H54 (cell line): ENCODE measurements at regions not wholly inside any gene's neighbourhood (a gene's known extent, or its start where the extent isn't known, plus 50 kb on each side); places are given as distances from the start of the nearest gene placed in this dataset.

Experiments
- DNase-seq: peaks from one replicate; pipeline ENCODE4 v3.0.0; 2011; ENCODE audit warnings: low spot score, mixed read lengths; ENCODE audit not compliant: insufficient read length
- FAIRE-seq: peaks from 3 replicates; lab custom pipeline; 2011; peaks lifted over from hg19 to GRCh38; lab: Jason Lieb, UNC
- POLR2A ChIP-seq: IDR thresholded peaks from 2 replicates; pipeline ENCODE4 v1.6.1; 2011; ENCODE audit warnings: low read depth, mild to moderate bottlenecking, low read length

GRCh38 chr13:95380468-95381211, 79.4 kb upstream of the ABCC4 start:
- TF ChIP-seq POLR2A: no peak
- DNase-seq: peak; percentile 81
- peak; percentile 97 for FAIRE-seq

- TF ChIP-seq POLR2A: no peak
- FAIRE-seq: no peak
- no peak for DNase-seq
Measured at GRCh38 chr13:95381212-95381527, 79.9 kb upstream of the ABCC4 start.

- no peak for TF ChIP-seq POLR2A
- DNase-seq: no peak
- no peak for FAIRE-seq
Measured at GRCh38 chr13:95382411-95382810, 81.2 kb upstream of the ABCC4 start.

- DNase-seq (no peak), FAIRE-seq (no peak)
- TF ChIP-seq POLR2A: no peak
Measured at GRCh38 chr13:95382916-95383315, 81.7 kb upstream of the ABCC4 start.

- DNase-seq (no peak), FAIRE-seq (no peak)
- TF ChIP-seq POLR2A: no peak
Measured at GRCh38 chr13:95385373-95385772, 84.1 kb upstream of the ABCC4 start.

GRCh38 chr13:95385798-95386197, 84.5 kb upstream of the ABCC4 start:
- no peak for TF ChIP-seq POLR2A
- FAIRE-seq (no peak), DNase-seq (no peak)

DNA sequence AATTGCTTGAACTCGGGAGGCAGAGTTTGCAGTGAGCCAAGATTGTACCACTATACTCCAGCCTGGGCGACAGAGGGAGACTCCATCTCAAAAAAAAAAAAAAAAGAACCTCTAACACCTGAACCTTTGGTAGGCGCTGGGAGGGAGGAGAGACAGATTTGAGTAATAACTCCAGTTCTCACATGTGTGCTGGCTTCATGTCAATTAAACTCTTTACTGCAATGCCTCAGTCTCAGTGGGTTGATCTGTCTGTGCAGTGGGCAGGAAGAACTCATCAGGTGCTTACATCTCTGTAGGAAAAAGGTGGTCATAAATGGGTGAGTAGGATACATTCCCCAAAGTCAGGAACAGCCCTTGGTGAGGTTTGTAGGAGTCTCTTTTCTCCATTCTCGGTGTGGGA, 85.1 kb upstream of the ABCC4 start:
- FAIRE-seq: no peak
- DNase-seq: no peak
- TF ChIP-seq POLR2A: no peak

- no peak for FAIRE-seq
Measured at GRCh38 chr13:95387733-95388207, 86.5 kb upstream of the ABCC4 start.

GRCh38 chr13:95388420-95389079, 87.3 kb upstream of the ABCC4 start:
- no peak for TF ChIP-seq POLR2A
- no peak for FAIRE-seq
- no peak for DNase-seq

More at GRCh38 chr13:95387733-95388207, 86.5 kb upstream of the ABCC4 start:
- TF ChIP-seq POLR2A: no peak
- DNase-seq: no peak

GRCh38 chr13:95391362-95391761, 90.1 kb upstream of the ABCC4 start:
- FAIRE-seq: no peak
- DNase-seq: no peak
- no peak for TF ChIP-seq POLR2A

DNA sequence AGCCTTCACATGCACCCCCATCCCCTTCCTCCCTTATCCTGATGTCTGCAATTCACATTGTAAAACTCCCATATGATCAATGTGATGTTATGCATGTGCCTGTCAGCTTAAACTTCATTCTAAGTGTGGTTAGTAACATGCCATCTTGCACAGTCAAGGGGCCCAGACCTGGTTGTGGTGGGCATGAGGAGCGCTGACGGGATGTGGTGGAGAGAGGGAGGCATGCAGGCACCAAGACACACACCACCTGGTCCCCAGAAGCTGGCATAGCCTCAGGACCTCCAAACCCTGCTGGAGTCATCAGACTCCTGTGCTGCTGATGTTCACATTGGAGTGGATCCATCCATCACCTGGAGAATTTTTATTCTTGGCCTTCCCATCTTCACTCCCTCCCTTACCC, 90.5 kb upstream of the ABCC4 start:
- FAIRE-seq (no peak), DNase-seq (no peak)
- TF ChIP-seq POLR2A: no peak

GRCh38 chr13:95392597-95392996, 91.3 kb upstream of the ABCC4 start:
- no peak for TF ChIP-seq POLR2A
- DNase-seq (no peak), FAIRE-seq (no peak)

- DNase-seq: no peak
- no peak for FAIRE-seq
- no peak for TF ChIP-seq POLR2A
Measured at GRCh38 chr13:95403349-95404140, 102.3 kb upstream of the ABCC4 start.
